GM23248 (cell line): ENCODE measurements at regions not wholly inside any gene's neighbourhood (a gene's known extent, or its start where the extent isn't known, plus 50 kb on each side); places are given as distances from the start of the nearest gene placed in this dataset.

ENCODE experiments used
- EZH2 ChIP-seq: fragments of 200-600 bp; sonication (generic); IDR thresholded peaks from 2 replicates; pipeline ENCODE4 v1.6.1; 2018; ENCODE audit warnings: antibody characterized with exemption, mild to moderate bottlenecking; ENCODE audit not compliant: insufficient read depth, poor library complexity, severe bottlenecking
- EZH2phosphoT487 ChIP-seq: fragments of 200-600 bp; sonication (generic); IDR thresholded peaks from 2 replicates; pipeline ENCODE4 v1.6.1; 2018; ENCODE audit warnings: antibody characterized with exemption, moderate library complexity, mild to moderate bottlenecking, low read depth; ENCODE audit not compliant: insufficient read depth

DNA sequence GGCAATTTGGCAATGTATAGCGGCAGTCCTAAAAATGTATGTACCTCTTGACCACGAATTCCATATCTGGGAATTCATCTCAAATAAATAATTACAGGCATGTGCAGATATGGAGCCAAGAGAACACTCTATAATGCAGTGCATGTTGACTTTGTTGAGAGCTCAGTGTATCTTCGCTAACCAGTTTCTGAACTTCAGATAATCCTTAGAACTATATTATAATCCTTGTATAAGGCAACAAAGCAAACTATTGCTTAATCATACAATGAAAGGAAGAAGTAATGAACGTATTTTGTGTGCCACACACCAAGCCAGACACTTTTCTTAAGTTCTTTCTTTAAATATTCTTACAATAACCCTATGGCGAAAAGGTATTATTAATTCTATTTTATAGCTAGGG, 168.5 kb downstream of the SMIM20 start:
- TF ChIP-seq EZH2phosphoT487: no peak
- TF ChIP-seq EZH2: no peak
